WTC11 (cell line): ENCODE measurements at regions not wholly inside any gene's neighbourhood (a gene's known extent, or its start where the extent isn't known, plus 50 kb on each side); places are given as distances from the start of the nearest gene placed in this dataset.

Experiments used
- ATAC-seq: fragments of 200-7000 bp; cut with Tn5 transposase; 2 replicates; pipeline ENCODE4 v1.10.0; 2021; ENCODE audit warnings: mild to moderate bottlenecking, moderate library complexity
- CTCF ChIA-PET: fragments of 300-600 bp; sonication (Branson Sonifier 250); formaldehyde crosslinking; loops from one replicate; lab custom pipeline; 2021; ENCODE audit warnings: antibody characterized with exemption; lab: Charles Lee
- POLR2A ChIA-PET: fragments of 350-600 bp; sonication (Branson Sonifier 250); formaldehyde crosslinking; loops from one replicate; lab custom pipeline; 2021; ENCODE audit warnings: antibody characterized with exemption; lab: Charles Lee
- DNase-seq: peaks from one replicate; pipeline ENCODE4 v3.0.0; 2021; ENCODE audit warnings: low spot score
- H3K27ac Mint-ChIP-seq: 2 replicates; pipeline ENCODE4 v1.8.0; 2021; ENCODE audit warnings: mixed read lengths
- H3K27me3 Mint-ChIP-seq: 2 replicates; pipeline ENCODE4 v1.8.0; 2021; ENCODE audit warnings: low read depth, mild to moderate bottlenecking, moderate library complexity, mixed read lengths
- H3K36me3 Mint-ChIP-seq: 2 replicates; pipeline ENCODE4 v1.8.0; 2021; ENCODE audit warnings: mixed read lengths
- H3K4me1 Mint-ChIP-seq: 2 replicates; pipeline ENCODE4 v1.8.0; 2022; ENCODE audit warnings: mixed read lengths
- H3K4me3 Mint-ChIP-seq: 2 replicates; pipeline ENCODE4 v1.8.0; 2021; ENCODE audit warnings: mild to moderate bottlenecking, moderate library complexity, mixed read lengths
- H3K9me3 Mint-ChIP-seq: 2 replicates; pipeline ENCODE4 v1.8.0; 2021; ENCODE audit warnings: mixed read lengths
- CBFB ChIP-seq: sonication (generic); formaldehyde crosslinking; IDR thresholded peaks from 2 replicates; pipeline ENCODE4 v1.8.1; 2022; ENCODE audit warnings: mild to moderate bottlenecking, low read depth, missing genetic modification reagents
- ESRRA ChIP-seq: sonication (generic); formaldehyde crosslinking; IDR thresholded peaks from 2 replicates; pipeline ENCODE4 v1.8.1; 2022; ENCODE audit warnings: mild to moderate bottlenecking, missing genetic modification reagents, borderline replicate concordance
- FOXK1 ChIP-seq: sonication (generic); formaldehyde crosslinking; IDR thresholded peaks from 2 replicates; pipeline ENCODE4 v1.8.0; 2022; ENCODE audit warnings: mild to moderate bottlenecking, moderate library complexity, missing genetic modification reagents
- GTF2I ChIP-seq: fragments of 250-450 bp; sonication (Bioruptor Pico); conservative IDR thresholded peaks from 2 replicates; pipeline ENCODE4 v1.4.0; 2021; ENCODE audit warnings: mild to moderate bottlenecking
- JUN ChIP-seq: sonication (generic); formaldehyde crosslinking; IDR thresholded peaks from 2 replicates; pipeline ENCODE4 v1.8.0; 2023; ENCODE audit warnings: mild to moderate bottlenecking, missing genetic modification reagents
- MLX ChIP-seq: sonication (generic); formaldehyde crosslinking; IDR thresholded peaks from 2 replicates; pipeline ENCODE4 v1.8.1; 2023; ENCODE audit warnings: mild to moderate bottlenecking, missing genetic modification reagents, moderate library complexity
- MYBL2 ChIP-seq: sonication (generic); formaldehyde crosslinking; IDR thresholded peaks from 2 replicates; pipeline ENCODE4 v1.8.1; 2023; ENCODE audit warnings: mild to moderate bottlenecking, moderate library complexity, missing genetic modification reagents
- NFE2L1 ChIP-seq: sonication (generic); formaldehyde crosslinking; IDR thresholded peaks from 2 replicates; pipeline ENCODE4 v1.8.1; 2023; ENCODE audit warnings: missing genetic modification reagents
- NR1H2 ChIP-seq: sonication (generic); formaldehyde crosslinking; IDR thresholded peaks from 2 replicates; pipeline ENCODE4 v1.9.0; 2021; ENCODE audit warnings: mild to moderate bottlenecking, moderate library complexity, missing genetic modification reagents
- TEAD1 ChIP-seq: sonication (generic); formaldehyde crosslinking; IDR thresholded peaks from 2 replicates; pipeline ENCODE4 v1.8.0; 2022; ENCODE audit warnings: mild to moderate bottlenecking, missing genetic modification reagents
- TP53 ChIP-seq: sonication (generic); formaldehyde crosslinking; IDR thresholded peaks from 2 replicates; pipeline ENCODE4 v1.8.1; 2023; ENCODE audit warnings: mild to moderate bottlenecking, missing genetic modification reagents
- ZNF263 ChIP-seq: sonication (generic); formaldehyde crosslinking; IDR thresholded peaks from 2 replicates; pipeline ENCODE4 v1.8.1; 2022; ENCODE audit warnings: low read depth, mild to moderate bottlenecking, moderate library complexity, missing genetic modification reagents
- ZNF416 ChIP-seq: fragments of 250-450 bp; sonication (Bioruptor Pico); IDR thresholded peaks from 2 replicates; pipeline ENCODE4 v1.9.0; 2021; ENCODE audit warnings: mild to moderate bottlenecking, inconsistent platforms
- ZSCAN18 ChIP-seq: fragments of 250-450 bp; sonication (Bioruptor Pico); IDR thresholded peaks from 2 replicates; pipeline ENCODE4 v2.1.2; 2022; ENCODE audit warnings: mild to moderate bottlenecking, moderate library complexity
- TF ChIP-seq, protein P1 (sequence below): sonication (generic); formaldehyde crosslinking; IDR thresholded peaks from 2 replicates; pipeline ENCODE4 v1.8.0; 2023; ENCODE audit warnings: missing genetic modification reagents
- TF ChIP-seq, protein P2 (sequence below): sonication (generic); formaldehyde crosslinking; IDR thresholded peaks from 2 replicates; pipeline ENCODE4 v1.8.1; 2023; ENCODE audit warnings: mild to moderate bottlenecking, missing genetic modification reagents
- TF ChIP-seq, protein P3 (sequence below): sonication (generic); formaldehyde crosslinking; IDR thresholded peaks from 2 replicates; pipeline ENCODE4 v1.8.0; 2022; ENCODE audit warnings: mild to moderate bottlenecking, missing genetic modification reagents

DNA sequence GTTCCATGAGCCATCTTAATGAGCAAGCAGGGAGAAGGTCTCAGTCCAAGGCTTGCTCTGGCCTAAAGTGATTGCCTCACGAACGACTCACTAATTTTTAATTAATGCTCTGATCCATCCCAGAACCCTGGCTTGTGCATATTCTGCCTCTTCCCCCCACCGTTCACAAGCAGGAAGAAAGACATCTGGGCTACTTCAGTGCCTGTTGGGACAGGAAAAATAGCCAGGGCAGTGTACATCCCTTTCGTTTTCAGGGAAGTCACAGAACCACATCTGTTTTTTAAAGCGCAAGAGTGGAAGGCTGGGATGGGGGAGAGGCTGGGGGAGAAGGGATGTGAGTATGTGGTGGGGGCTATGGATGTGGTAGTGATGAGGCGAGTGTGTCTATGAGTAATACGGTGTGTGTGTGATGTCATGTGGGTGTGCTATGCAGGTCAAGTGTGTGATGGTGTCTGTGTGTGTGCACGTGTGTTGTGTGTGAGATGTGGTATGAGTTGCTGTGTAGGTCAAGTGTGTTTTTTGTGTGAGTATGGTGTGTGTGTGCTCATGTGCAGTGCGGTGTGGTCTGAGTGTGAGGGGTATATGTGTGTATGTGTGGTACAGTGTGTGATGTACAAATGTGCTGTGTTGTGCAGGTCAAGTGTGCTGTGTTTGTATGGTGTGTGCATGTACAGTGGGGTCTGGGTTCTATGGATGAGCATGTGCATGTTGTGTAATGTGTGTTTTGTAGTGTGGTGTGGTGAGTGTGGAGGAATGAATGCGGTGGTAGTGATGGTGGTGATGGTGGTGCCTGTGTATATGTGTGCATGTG is 64.9 kb upstream of the SYT6 start:
- CTCF ChIA-PET: interaction anchor here (1.1 to 1.9 kb wide), 2 partner anchors 70 to 240 kb away, joined by 4 to 9 read pairs; partner anchors contain the start of gene OLFML3
- H3K36me3 Mint-ChIP-seq: no peaks in the 10 kb centered on the region
- TF ChIP-seq, protein P1, sequence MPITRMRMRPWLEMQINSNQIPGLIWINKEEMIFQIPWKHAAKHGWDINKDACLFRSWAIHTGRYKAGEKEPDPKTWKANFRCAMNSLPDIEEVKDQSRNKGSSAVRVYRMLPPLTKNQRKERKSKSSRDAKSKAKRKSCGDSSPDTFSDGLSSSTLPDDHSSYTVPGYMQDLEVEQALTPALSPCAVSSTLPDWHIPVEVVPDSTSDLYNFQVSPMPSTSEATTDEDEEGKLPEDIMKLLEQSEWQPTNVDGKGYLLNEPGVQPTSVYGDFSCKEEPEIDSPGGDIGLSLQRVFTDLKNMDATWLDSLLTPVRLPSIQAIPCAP: no peak
- TF ChIP-seq NFE2L1 (CRISPR knock-in tag): 0 out of 2 replicates have a peak, but pooled peaks have one; percentile 32
- POLR2A ChIA-PET: no interaction called here
- ATAC-seq: no peak
- H3K4me1 Mint-ChIP-seq: peaks cover 32% of the 10 kb centered on the region
- H3K27ac Mint-ChIP-seq: peak overlapping the region; percentile 8; the same call in 1 of the 2 replicates
- DNase-seq: no peak
- H3K9me3 Mint-ChIP-seq: no peaks in the 10 kb centered on the region
- no peak overlapping the region for H3K4me3 Mint-ChIP-seq
- peaks cover 15% of the 10 kb centered on the region for H3K27me3 Mint-ChIP-seq

DNA sequence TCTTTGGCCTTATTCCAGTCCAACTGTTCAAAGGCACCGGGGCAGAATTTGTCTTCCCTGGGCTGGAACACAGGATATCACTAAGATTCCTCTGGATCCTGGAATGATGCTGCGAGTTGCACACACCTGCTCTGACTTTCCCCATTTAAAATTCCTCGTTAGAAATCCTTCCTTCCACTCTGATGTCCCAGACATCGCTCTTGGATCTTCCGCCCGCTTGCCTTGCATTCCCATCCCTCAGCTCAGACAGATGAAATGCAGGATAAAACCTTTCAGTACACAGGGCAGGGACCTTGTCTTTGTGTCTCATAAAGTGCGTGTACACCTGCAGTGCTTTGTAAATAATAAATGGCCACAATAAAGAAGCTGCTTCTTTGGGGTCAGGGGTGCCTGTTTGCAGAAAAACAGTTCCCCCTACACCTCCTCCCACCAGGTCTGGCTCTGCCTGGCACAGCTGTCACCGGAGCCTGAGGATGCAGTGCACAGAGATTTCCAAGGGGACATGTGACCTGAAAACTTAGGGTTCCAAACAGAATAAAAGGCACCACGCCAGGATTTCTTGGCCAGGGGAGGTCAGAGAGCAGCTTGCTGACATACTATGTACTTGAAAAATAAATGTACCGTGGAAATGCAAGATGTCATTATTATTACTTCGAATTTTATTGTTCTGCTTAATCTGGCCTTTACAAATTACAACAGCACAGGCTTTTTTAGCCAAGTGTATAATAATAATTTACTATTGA is 62.9 kb upstream of the SYT6 start:
- ChIA-PET CTCF (no interaction called here), POLR2A (no interaction called here)
- TF ChIP-seq ZNF263 (CRISPR knock-in tag) (no peak), TEAD1 (CRISPR knock-in tag) (no peak), FOXK1 (CRISPR knock-in tag) (no peak), CBFB (no peak), JUN (CRISPR knock-in tag) (no peak), ZNF416 (CRISPR knock-in tag) (no peak), NFE2L1 (CRISPR knock-in tag) (no peak), MLX (CRISPR knock-in tag) (no peak), MYBL2 (CRISPR knock-in tag) (no peak), TP53 (CRISPR knock-in tag) (no peak), ZSCAN18 (CRISPR knock-in tag) (no peak), GTF2I (CRISPR knock-in tag) (no peak), NR1H2 (CRISPR knock-in tag) (no peak), ESRRA (CRISPR knock-in tag) (no peak)
- TF ChIP-seq, protein P1: no peak
- TF ChIP-seq, protein P2, sequence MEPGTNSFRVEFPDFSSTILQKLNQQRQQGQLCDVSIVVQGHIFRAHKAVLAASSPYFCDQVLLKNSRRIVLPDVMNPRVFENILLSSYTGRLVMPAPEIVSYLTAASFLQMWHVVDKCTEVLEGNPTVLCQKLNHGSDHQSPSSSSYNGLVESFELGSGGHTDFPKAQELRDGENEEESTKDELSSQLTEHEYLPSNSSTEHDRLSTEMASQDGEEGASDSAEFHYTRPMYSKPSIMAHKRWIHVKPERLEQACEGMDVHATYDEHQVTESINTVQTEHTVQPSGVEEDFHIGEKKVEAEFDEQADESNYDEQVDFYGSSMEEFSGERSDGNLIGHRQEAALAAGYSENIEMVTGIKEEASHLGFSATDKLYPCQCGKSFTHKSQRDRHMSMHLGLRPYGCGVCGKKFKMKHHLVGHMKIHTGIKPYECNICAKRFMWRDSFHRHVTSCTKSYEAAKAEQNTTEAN (CRISPR knock-in tag): no peak
- TF ChIP-seq, protein P3, sequence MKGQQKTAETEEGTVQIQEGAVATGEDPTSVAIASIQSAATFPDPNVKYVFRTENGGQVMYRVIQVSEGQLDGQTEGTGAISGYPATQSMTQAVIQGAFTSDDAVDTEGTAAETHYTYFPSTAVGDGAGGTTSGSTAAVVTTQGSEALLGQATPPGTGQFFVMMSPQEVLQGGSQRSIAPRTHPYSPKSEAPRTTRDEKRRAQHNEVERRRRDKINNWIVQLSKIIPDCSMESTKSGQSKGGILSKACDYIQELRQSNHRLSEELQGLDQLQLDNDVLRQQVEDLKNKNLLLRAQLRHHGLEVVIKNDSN: no peak
- H3K27ac Mint-ChIP-seq: no peak overlapping the region
- peaks cover 31% of the 10 kb centered on the region for H3K27me3 Mint-ChIP-seq
- no peak for ATAC-seq
- DNase-seq: no peak
- H3K4me1 Mint-ChIP-seq: peaks cover 38% of the 10 kb centered on the region
- no peaks in the 10 kb centered on the region for H3K36me3 Mint-ChIP-seq
- H3K9me3 Mint-ChIP-seq: no peaks in the 10 kb centered on the region
- H3K4me3 Mint-ChIP-seq: no peak overlapping the region
